Thyroid gland (tissue), 4 donors: ENCODE measurements at regions not wholly inside any gene's neighbourhood (a gene's known extent, or its start where the extent isn't known, plus 50 kb on each side); places are given as distances from the start of the nearest gene placed in this dataset.

Experiments
- CTCF ChIP-seq, 6 experiments: fragments of 200-600 bp in 3 of 6; fragments of 450-650 bp in 3 of 6; sonication (generic) in 3 of 6; IDR thresholded peaks; one replicate each; pipeline ENCODE4 v1.5.1; 2016 to 2019; ENCODE audit warnings: antibody characterized with exemption in 6 of 6, mild to moderate bottlenecking in 2 of 6, inconsistent platforms in 1 of 6, moderate library complexity in 1 of 6
- POLR2A ChIP-seq, 2 donors: fragments of 450-650 bp; IDR thresholded peaks; one replicate each; pipeline ENCODE4 v1.6.1; 2017; ENCODE audit warnings: antibody characterized with exemption in 2 of 2, mild to moderate bottlenecking in 2 of 2, moderate library complexity in 1 of 2

GRCh38 chrX:114166601-114167000 lies 417.3 kb upstream of the HTR2C start:
- TF ChIP-seq CTCF (IDR thresholded peaks at IDR 0.05) (no peak), POLR2A (IDR thresholded peaks at IDR 0.05) (no peak)
